ELF-1 (cell line): ENCODE measurements at regions not wholly inside any gene's neighbourhood (a gene's known extent, or its start where the extent isn't known, plus 50 kb on each side); places are given as distances from the start of the nearest gene placed in this dataset.
"Not testable (repeated sequence)": the region's sequence is repeated elsewhere in the genome, so short reads cannot be mapped to it uniquely, and the experiment has no call there.

Source experiments
- DNase-seq: peaks from one replicate; pipeline ENCODE4 v3.0.0-alpha.2; 2016; ENCODE audit warnings: low read depth, low spot score

- no peak for DNase-seq
Measured at GRCh38 chr17:51435171-51435552, 174.8 kb downstream of the UTP18 start.

- DNase-seq: peak; percentile 37
Measured at GRCh38 chr17:51435641-51436091, 175.3 kb downstream of the UTP18 start.

DNA sequence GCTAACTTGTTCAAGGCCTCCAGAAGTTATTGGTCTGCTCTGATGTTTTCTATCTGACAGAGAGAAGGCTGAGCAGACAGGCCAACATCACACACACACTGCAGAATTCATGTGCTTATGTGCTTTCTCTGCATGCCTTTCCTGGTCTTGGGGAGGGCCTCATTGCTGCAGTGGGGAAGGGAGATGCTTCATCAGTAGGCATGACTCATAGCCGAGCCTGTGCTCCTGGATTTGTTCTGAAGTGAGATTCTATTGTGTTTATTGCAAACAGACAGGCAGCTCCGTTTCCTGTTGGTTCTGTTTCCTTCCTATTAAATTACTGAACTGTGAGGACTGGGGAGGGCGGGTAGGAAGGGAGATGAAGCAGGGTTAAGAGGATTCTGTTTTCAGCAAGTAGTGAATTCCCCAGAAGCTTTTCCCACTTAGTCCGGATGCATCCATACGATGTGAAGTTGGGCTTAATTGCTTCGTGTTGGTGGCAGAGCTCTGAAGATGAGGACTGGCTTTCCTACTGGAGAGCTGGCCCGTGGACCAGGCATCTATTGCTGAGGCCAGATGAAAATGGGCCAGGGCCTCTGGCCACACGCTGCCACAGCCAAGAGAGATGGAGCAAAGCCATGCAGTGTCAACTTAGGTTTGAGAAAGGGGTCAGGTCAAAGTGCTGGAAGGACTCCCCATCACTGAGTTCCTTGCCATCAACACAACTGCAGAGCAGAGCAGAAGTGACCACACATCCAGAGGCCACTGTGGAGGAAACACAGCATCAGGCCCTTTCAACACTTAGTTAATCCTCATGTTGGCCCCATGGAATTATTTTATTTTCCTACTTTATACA is 179.3 kb downstream of the UTP18 start:
- no peak for DNase-seq

GRCh38 chr17:51441431-51441830 is 181.1 kb downstream of the UTP18 start:
- DNase-seq: no peak

DNA sequence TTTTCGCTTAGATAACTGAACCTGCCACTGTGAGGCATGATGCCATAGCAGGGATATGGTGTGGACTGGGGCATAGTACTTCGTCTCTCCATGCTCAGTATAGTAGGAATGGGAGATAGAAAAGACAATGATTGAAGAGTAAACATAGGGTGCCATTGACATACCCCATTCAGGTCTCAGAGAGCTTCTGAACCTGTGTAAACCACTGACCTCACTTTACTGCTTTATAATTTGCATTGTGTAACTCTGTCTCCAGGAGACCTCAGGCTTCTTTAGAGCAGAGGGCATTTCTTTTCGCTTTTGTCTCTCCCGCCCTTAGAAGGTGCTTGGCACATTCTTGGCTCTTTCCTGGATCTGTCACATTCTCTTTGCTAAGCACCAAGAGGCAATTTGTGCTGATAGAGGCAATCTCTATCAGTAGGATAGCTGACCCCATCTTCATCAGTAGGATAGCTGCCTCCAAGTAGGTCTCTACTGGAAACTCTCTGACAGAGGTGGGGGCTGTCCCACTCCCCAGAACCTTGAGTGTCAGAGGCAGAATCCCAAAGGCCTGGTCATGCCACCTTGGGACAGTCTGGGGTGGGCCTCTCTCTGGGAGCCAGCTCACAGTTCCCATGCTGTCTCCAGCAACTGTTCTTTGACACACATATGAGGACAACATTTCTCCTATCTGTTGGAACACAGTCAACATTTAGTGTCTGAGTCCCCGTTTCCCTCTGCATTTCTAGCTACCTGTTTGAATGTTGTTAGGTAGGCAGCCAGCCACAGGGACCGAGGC is 181.9 kb downstream of the UTP18 start:
- no peak for DNase-seq

DNA sequence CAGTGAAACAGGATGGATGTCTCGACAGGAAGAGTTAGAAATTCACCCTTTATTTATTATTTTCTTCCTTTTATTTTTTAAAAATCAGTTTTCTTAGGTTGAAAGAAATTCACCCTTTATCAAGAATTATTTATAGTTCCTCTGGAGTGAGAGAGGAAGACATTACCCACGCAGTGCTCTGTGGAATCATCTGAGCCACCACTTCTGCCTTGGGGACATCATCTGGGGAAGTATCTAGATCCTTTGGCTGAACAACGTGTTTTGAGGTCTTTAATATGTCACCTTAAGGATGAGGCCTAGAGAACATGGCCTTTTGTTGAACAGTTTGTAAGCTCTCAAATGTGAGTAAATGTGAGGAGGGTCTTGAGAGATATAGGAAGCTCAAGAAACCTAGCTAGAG is 183.3 kb downstream of the UTP18 start:
- DNase-seq: no peak

- DNase-seq: no peak
Measured at GRCh38 chr17:51445946-51446345, 185.6 kb downstream of the UTP18 start.

GRCh38 chr17:51454456-51454978 is 194.2 kb downstream of the UTP18 start:
- no peak for DNase-seq

DNA sequence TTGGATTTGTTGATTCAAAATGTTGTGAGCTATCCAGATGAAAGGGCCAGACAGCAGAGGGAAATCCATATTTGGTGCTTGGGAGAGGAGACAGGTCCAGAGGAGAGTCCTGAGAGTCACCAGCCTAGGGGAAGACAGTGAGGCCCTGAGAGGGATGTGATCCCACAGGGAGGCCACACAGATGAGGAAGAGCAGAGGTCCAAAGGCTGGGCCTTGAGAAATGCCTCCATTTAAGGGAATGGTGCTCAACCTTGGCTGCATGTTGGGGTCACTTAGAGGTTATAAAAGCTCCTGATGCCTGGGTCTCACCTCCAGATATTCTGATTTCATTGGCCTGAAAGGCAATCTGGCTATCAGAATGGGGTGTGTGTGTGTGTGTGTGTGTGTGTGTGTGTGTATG is 194.9 kb downstream of the UTP18 start:
- DNase-seq: no peak

DNA sequence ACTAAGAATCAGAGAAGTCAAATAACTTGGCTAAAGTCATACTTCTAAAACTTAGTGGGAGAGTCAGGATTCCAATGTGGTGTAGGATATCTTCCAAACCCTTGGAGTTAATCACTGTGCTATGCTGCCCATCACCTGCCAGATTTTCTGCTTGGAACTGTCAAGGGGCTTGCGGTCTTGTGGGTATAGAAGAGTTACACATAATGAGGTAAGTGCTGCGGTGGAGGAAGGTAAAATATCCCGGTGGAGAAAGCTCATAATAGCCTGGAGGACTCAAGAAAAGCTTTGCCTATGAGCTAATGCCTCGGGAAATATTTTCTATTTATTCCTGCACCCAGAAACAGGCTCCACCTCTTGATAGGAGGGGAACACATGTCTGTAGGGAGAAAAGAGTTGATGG is 195.6 kb downstream of the UTP18 start:
- DNase-seq: no peak

GRCh38 chr17:51456942-51457341 is 196.6 kb downstream of the UTP18 start:
- DNase-seq: no peak

DNA sequence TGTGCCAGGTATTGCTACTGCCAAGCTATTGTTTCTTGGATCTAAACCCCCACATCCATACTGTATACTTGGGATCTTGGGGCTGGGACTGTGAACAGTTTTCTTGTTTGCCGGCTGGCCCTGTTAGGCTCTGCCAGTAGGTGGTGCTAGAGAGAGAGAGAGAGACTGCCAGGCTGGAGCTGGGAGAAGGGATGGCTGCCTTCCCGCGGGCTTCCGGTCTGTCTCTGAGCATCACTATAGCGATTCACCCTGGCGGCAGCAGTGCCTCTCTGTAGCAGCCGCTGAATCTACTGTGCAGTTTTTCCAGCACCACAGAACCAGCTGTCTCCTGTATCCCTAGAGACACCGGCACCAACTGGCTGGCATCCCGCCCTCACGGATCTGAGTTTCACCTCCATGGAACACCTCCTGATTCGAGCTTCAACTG is 201.2 kb downstream of the UTP18 start:
- peak; percentile 90 for DNase-seq

DNA sequence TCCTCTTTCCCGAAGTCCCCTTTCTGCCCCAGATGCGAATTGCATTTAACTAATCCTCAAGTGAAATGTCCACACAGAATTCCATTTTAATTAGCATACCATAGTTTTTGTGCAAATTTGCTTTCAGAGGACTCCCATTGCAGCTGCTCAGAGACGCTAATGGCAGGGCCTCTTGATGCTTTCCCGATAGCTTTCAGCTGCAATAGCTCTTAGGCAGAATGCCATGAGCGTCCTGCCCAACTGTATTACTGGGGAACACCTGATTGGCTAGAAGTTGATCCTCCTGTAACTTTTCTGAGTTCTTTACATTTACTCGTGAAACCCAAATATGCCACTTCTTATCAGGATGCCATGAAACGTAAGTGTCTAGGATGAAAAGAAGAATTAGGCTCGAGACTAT is 203.0 kb downstream of the UTP18 start:
- DNase-seq: no peak

DNA sequence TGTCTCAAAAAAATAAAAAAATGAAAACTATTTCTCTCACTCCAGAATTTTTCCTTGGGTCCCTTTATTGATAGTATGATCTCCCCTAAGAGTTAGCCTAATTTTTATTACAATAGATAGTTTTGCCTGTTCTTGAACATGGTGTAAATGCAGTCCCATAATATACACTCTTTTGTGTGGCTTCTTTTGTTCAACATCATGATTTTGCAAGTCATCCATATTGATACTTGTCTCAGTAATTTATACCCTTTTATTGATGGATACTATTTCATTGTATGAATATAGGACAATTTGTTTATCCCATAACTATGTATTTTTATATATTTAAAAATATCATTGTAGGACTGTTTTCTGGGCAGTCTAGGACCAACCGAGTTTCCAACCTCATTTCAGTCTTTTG is 207.0 kb downstream of the UTP18 start:
- no peak for DNase-seq

DNA sequence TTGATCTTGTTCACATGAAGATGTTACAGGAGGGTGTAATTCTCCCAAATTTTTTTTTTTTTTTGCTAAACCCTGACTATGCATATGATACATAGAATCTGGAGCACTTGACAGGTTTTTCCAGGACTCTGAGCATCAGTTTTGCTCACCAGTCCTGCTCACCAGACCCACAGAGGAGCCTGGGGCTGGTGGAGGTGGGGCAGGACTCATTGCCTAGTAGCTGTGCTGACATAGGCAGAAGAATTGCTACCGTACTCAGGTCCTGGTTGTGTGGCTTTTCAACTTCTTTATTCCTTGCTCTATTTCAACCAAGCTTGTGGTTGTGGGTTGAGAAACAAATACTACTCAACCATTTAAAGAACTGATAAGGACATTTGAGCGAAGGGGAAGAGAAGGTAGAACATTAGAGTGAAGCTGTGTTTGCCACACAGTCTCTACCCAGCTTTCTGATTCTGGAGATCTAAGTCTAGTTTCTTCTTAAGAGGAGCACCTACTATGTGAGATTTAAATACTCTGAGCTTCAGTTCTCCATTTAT is 212.4 kb downstream of the UTP18 start:
- no peak for DNase-seq

DNA sequence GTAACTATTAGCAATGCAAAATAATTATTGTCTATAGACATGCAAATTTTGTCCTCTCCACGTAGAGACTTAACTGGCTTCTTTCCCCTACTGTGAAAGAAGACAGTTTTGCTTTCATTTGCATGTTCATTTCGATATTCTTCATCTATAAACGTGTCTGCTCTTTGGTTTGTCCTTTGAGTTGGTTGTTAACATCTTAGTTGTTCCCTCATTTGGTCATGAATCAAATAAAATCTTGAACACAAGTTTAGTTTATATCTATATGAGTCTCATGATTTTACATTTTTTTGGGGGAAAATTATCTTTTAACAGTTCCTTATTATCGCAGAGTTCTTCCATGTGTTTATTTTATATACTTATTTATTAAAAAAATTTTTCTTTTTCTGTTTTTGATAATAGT is 214.4 kb downstream of the UTP18 start:
- no peak for DNase-seq

DNA sequence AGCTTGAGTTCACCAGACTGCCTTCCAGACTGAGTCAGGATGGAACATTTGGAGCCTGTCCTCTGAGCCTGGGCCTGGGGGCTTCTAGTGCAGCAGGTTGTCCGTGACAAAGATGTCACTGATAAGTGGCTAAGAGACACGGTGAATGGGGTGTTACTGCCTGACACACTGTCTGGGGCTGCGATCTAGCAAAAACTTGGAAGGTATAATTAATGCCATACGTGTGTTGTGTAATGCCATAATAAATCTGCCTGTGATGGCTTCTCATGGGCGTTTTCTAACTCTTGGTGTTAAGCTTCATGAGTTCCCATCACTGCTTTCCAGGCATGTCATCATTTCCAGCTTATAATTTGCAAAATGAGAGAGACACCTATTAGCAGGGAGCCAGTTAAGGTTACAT is 215.4 kb downstream of the UTP18 start:
- no peak for DNase-seq

DNA sequence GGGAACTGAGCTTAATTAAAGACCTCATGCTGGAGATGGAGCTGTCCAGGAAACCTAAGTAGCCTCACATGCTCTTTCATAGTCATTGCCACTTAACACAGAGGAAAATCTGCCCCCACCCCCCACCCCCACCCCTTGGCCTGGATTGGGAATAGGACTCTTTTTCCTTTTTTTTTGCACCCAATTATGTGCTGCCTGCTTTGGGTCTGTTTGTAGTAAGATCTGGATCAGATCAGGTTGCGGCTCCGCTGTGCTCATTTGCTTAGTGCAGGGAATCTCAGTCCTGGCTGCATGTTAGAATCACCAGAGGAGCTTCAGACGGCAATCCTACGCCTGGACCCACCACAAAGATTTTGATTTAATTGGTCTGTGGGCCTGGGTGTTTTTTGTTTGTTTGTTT is 219.0 kb downstream of the UTP18 start:
- DNase-seq: no peak

DNA sequence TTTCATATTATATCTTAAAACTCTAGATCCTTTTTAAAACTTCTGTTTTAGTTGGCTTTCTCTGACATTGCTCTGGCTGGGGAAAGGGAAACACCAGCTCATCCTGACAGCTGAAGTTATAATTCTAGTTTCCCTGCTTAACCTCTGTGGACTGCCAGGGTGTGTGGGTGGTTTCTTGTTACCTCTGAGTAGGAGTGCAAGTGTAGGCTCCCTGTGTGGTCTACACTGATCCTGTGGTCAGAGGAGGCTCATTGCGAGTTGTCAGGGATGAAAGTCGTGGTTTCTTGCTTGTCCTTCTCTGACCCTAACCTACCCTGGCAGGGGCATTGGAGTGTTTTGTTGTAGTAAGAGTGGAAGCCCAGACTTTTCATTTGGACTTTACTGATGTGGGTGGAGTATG is 221.0 kb downstream of the UTP18 start:
- no peak for DNase-seq

DNA sequence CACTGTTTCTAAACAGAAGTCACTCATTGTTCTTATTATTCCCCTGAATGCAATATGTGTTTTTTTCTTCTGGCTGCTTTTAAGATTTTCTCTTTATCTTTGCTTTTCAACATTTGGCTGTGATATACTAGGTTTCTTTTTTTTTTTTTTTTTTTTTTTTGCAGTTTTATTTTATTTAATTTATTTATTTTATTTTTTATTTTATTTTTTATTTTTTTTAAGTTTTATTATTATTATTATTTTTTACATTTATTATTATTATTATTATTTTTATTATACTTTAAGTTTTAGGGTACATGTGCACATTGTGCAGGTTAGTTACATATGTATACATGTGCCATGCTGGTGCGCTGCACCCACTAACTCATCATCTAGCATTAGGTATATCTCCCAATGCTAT is 221.9 kb downstream of the UTP18 start:
- DNase-seq: not testable (repeated sequence)

GRCh38 chr17:51486091-51486490 is 225.7 kb downstream of the UTP18 start:
- no peak for DNase-seq

DNA sequence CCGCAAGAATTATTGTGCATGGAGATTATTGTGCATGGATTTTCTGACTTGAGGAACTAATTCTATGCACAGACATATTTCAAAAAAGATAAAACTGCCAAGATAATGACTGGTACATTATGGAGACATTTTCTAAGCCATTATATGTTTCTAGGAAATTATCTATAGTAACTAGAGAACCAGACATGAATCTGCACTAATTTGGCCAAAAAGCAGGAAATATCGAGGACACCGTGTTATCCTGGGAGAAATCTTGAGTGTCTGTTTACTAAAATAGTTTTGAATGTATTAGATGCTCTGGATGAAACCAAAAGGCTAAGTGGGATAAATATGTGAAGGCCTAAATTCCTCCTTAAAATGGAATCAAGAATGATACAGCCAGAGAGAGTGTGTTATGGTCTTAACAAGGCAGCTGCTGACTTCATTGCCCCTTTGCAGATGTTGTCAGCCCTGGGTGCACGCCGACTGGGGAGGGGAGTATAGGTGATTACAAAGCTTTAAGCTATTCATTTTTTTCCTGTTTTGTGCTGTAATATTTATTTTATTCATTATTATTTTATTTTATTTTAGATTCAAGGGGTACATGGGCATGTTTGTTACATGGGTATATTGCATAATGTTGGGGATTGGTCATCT is 226.7 kb downstream of the UTP18 start:
- DNase-seq: no peak
